Cardiac fibroblast (primary cell): ENCODE measurements at regions not wholly inside any gene's neighbourhood (a gene's known extent, or its start where the extent isn't known, plus 50 kb on each side); places are given as distances from the start of the nearest gene placed in this dataset.

ENCODE experiments used
- DNase-seq, 2 donors: peaks; one replicate each; pipeline versions ENCODE4 v3.0.0 to v3.0.0-alpha.2; 2010; ENCODE audit warnings: low read depth in 2 of 2
- H3K4me3 ChIP-seq, 2 donors: replicated peaks in 1 of 2; 1 replicate in 1 of 2; 2 replicates in 1 of 2; pipeline ENCODE4 v1.5.1; 2011; ENCODE audit warnings: low read depth in 2 of 2, low read length in 2 of 2, mild to moderate bottlenecking in 2 of 2, moderate library complexity in 1 of 2
- TF ChIP-seq, protein P1 (sequence below): IDR thresholded peaks from one replicate; pipeline ENCODE4 v1.5.1; 2011; ENCODE audit warnings: low read depth, mild to moderate bottlenecking, low read length, inconsistent platforms

DNA sequence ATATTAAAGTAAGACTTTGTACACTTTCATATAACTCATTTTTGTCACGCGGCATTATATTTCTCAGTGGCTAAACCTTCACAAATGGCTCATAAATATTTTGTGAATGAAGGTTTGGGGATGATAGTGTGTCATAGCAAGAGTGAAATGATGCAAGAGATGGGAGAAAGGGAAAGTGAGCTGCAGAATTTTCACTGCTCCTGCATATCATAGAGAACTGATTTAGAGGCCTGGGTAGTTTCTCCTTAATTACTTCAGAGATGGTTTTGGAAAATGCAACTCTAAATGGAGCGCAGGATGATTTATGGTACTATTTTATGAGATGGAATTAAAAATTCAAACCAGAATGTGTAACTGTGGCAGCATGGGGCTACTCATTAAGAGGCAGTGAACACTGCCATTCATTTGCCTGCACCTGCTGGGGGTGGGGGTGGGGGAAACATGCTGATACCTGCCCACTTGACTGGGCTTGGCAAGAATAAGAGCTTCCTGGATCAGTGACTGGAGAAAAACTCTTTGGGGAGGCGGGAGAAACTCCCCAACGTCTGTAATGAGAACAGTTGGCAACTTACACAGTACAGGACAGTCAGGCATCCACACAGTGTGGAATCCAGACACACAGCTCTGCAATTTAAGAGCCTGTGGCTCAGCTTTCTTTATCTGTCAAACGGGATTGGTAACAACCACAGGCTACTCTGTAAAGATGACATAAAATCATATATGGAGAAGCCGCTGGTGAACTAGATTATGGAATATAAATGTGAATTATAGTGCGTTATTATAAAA, 941.9 kb downstream of the SLC4A3 start:
- no peak for DNase-seq
- no peak overlapping the region for H3K4me3 ChIP-seq
- TF ChIP-seq, protein P1, sequence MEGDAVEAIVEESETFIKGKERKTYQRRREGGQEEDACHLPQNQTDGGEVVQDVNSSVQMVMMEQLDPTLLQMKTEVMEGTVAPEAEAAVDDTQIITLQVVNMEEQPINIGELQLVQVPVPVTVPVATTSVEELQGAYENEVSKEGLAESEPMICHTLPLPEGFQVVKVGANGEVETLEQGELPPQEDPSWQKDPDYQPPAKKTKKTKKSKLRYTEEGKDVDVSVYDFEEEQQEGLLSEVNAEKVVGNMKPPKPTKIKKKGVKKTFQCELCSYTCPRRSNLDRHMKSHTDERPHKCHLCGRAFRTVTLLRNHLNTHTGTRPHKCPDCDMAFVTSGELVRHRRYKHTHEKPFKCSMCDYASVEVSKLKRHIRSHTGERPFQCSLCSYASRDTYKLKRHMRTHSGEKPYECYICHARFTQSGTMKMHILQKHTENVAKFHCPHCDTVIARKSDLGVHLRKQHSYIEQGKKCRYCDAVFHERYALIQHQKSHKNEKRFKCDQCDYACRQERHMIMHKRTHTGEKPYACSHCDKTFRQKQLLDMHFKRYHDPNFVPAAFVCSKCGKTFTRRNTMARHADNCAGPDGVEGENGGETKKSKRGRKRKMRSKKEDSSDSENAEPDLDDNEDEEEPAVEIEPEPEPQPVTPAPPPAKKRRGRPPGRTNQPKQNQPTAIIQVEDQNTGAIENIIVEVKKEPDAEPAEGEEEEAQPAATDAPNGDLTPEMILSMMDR, result no peak

DNA sequence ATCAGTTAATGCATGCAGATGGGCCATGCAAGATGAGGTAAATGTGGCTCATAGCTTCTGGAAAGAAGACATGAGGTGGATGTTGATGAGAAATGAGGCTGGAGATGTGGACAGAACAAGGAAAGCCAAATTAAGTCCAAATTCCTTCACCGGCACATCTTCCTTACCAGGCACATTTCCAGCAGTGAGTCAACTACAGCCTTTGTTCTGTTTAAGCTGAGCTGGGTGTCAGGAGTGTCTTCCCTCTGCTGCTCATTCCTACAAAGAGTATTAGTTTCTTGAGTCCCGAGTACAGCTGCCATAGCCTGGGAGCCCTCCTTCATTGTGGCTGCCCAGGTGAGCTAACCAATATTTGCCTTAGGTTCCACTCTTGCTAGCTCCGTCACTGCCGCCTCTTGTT, 945.0 kb downstream of the SLC4A3 start:
- TF ChIP-seq, protein P1, result no peak
- DNase-seq, result peak in 1 of 2 donors; percentile 1
- H3K4me3 ChIP-seq, result no peak overlapping the region

DNA sequence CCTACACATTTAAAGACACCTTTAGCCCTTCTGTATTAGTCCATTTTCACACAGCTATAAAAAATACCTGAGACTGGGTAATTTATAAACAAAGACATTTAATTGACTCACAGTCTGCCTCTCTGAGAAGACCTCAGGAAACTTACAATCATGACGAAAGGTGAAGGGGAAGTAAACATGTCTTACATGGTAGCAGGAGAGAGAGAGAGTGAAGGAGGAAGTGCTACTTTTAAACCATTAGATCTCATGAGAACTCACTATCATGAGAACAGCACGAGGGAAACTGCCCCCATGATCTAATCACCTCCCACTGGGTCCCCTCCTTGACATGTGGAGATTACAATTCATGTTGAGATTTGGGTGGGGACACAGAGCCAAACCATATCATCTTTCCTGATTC, 946.6 kb downstream of the SLC4A3 start:
- DNase-seq, result no peak
- H3K4me3 ChIP-seq, result no peak overlapping the region
- TF ChIP-seq, protein P1, result no peak

DNA sequence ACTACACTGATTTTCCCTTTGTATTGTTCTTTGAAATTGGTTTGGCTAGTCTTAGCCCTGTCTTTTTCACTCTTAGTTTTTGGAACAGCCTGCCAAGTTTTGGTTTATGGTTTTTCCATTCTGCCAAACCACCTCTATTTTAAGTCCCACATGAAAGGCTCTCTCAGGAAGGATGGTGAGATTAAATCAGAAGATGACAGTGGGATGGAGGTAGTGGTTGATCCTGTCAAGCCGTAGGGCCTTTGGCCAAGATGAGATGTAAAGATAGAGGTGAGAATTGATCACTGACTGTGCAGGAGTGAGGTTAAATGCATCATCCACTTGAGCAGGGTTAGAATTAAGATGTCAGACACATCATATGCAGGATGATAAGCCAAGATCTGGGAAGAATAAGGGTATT, 948.5 kb downstream of the SLC4A3 start:
- TF ChIP-seq, protein P1, result no peak
- DNase-seq, result no peak
- no peak overlapping the region for H3K4me3 ChIP-seq

DNA sequence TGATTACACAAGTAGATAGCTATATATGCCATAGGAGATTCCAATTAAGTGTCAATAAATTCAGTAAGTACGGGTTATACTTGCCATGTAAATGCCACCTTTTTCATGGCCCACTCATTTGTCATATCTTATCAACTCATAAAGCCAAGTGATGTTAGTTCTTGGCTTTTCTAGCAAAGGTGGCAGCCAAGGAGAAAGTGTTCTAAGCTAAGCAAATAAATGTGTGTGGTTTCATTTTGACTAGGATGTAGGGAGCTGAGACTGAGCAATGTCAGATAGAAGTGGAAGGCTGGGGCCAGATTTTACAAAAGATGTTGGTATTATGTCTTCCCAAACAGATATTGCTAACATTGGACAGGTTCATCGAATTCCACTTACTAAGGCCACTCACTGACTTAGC, 952.0 kb downstream of the SLC4A3 start:
- TF ChIP-seq, protein P1, result no peak
- no peak overlapping the region for H3K4me3 ChIP-seq
- no peak for DNase-seq

DNA sequence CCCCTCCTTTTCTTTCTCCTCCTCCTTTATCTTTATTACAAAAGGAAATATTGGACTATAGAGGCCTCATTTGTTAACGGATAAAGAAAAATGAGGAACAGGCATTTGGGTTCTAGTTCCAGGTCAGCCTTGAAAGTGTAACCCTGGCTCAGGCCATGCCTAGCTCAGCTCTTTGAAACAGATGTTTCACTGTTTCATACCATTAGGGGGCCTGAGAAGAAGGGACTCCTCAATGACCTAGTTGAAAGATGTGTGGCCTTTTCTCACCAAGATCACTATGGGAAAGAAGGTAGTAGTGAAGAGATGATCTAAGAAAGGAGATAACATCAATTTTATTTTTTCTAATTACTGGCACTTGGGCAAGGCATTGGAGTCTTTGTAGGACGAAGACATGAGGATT, 952.7 kb downstream of the SLC4A3 start:
- TF ChIP-seq, protein P1, result no peak
- no peak for DNase-seq
- H3K4me3 ChIP-seq, result no peak overlapping the region

DNA sequence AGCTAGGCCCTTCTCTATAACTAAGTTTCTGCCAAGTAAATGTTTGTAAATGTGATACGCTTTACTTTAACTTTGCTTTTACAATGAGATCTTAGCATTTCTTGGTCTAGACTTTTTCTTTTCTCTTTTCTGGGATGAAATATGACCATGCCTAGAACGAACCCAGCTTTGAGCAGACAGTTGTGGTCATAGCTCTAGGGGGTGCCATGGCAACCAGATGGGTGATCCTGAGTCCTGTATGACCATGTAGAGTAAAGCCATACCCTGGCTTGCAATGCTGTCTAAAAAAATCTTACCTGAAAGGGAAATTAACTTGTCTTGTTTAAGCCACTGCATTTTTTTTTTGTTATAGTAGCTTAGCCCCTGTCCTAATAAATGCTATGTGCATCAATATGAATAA, 956.3 kb downstream of the SLC4A3 start:
- TF ChIP-seq, protein P1, result no peak
- DNase-seq, result no peak
- no peak overlapping the region for H3K4me3 ChIP-seq
